ENCODE measurements at regions not wholly inside any gene's neighbourhood (a gene's known extent, or its start where the extent isn't known, plus 50 kb on each side); places are given as distances from the start of the nearest gene placed in this dataset.

GRCh38 chr13:81671064-81671463, 1330.1 kb upstream of the SPRY2 start:
- TF ChIP-seq EZH2 (IDR thresholded peaks at IDR 0.05; ENCODE audit: borderline replicate concordance, low read depth, low read length, severe bottlenecking), result no peak
- TF ChIP-seq, protein P1, sequence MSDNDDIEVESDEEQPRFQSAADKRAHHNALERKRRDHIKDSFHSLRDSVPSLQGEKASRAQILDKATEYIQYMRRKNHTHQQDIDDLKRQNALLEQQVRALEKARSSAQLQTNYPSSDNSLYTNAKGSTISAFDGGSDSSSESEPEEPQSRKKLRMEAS (IDR thresholded peaks at IDR 0.05; ENCODE audit: insufficient read depth, insufficient read length), result no peak
- no peak for TF ChIP-seq POLR2A (IDR thresholded peaks at IDR 0.05; ENCODE audit: low read depth, low read length)
- TF ChIP-seq FOS (IDR thresholded peaks at IDR 0.05; ENCODE audit: borderline replicate concordance, insufficient read depth, low read length), result no peak
- no peak for TF ChIP-seq CTCF (IDR thresholded peaks at IDR 0.05; ENCODE audit: extremely low read depth in 1 of 2, insufficient read depth in 1 of 2, low read depth in 1 of 2, low read length in 2 of 2)
- TF ChIP-seq POLR2AphosphoS5 (IDR thresholded peaks at IDR 0.05; ENCODE audit: insufficient read depth, low read depth, low read length), result no peak

Data from endothelial cell of umbilical vein (primary cell).